RPMI7951 (cell line): ENCODE measurements at regions not wholly inside any gene's neighbourhood (a gene's known extent, or its start where the extent isn't known, plus 50 kb on each side); places are given as distances from the start of the nearest gene placed in this dataset.
"Not testable (repeated sequence)": the region's sequence is repeated elsewhere in the genome, so short reads cannot be mapped to it uniquely, and the experiment has no call there.

Source experiments
- DNase-seq: peaks from one replicate; pipeline ENCODE4 v3.0.0-alpha.2; 2012; ENCODE audit warnings: low read depth

DNA sequence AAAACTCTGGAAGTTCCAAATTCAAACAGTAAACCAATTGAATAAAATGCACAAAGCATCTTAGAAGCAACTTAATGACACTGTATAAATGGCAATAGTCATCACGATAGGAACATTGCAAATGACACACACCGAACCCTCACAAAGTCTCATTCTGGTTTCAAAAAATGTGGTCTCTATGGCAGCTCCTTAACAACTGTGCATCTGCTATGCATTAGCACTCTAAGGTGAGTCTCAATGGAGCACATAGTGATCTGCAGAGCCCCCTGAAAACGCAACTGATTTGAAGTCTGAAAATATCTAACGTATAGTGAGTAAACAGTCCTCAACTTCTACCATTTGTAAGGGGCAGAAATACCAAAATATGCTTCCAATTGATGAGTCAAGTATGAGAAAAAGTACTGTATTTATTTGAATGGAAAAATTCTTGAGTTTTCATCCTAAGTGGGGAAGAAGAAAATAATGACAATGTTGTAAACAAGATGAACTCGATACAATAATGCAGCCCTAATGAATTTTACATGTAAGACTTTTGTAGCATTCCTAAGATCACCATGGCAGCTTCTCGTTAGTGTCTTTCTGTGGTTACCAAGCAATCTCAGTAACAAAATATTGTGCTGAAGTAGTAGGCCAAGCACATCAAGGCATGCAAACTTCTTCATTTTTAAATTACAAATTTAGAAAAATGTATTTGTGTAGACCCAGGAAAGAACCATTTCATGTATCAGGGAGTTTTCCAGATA, 517.5 kb upstream of the FAM174A start:
- no peak for DNase-seq

DNA sequence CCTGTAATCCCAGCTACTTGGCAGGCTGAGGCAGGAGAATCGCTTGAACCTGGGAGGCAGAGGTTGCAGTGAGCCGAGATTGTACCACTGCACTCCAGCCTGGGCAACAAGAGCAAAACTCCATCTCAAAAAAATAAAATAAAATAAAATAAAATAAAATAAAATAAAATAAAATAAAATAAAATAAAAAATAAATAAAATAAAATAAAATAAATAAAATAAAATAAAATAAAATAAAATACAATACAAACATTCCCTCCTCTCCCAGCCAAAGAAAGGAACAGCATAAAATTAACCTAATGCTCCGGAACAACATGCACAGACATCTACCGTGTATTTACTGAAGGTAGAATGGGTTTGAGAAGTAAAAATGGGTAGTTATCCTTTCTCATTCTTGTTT, 521.9 kb upstream of the FAM174A start:
- DNase-seq = not testable (repeated sequence)

DNA sequence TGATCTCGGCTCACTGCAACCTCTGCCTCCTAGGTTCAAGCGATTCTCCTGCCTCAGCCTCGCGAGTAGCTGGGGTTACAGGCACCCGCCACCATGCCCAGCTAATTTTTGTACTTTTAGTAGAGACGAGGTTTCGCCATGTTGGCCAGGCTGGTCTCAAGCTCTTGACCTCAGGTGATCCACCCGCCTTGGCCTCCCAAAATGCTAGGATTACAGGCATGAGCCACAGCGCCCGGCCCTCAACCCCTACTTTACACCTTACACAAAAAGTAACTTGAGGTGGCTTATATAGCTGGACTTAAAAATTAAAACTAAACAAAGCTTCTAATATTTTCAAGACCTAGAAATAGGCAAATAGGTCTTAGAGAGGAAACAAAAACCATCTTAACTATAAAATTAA, 524.0 kb upstream of the FAM174A start:
- not testable (repeated sequence) for DNase-seq

DNA sequence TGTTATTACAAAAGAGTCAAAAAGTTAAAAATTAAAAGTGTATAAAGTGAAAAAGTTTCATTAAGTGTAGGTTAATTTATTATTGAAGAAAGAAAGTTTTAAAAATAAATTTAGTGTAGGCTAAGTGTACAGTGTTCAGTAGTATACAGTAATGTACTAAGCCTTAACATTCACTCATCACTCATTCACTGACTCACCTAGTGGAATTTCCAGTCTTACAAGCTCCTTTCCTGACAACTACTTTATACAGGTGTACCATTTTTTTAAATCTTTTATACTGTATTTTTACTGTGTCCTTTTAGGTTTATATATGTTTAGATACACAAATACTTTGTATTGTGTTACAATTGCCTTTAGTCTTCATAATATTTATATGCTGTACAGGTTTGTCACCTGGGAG, 530.2 kb upstream of the FAM174A start:
- DNase-seq = no peak

GRCh38 chr5:99998319-99998718, 536.9 kb upstream of the FAM174A start:
- DNase-seq = no peak

DNA sequence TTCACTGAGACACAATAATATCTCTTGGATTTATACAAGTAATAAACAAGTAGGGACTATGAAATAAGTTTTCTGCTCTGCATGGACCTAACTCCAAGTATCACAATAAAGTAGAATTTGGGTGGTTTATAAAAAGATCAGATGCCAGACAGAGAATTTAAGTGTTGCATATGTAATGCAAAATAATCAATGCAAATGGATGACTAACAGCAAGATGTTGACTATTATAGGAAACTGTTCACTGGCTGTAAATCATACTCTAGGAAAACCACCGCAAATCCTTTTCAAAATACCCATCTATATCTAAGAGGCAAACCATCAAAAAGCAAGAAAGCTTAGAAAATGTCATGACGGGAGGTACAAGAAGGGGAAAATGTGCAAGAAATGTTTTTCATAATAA, 539.8 kb upstream of the FAM174A start:
- DNase-seq = no peak

GRCh38 chr5:99973779-99974178, 561.4 kb upstream of the FAM174A start:
- no peak for DNase-seq

DNA sequence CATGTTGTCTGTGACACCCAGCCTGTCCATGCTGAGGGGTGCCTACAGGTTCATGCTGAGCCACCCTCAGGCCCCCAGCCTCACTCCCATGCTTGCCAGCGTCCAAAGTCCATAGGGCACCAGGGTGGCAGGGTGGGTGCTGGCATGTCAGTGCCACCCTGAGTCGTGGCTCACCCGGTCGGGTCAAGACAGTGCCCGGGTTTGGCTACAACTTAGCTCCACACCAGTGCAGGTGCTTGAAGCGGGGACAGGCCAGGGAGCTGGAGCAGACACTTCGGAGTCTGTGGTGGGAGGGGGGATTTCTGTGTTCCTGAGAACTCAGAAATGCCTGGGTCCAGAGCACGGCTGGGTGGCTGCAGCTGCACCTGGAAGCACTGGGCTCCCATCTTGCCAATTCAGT, 579.2 kb upstream of the FAM174A start:
- no peak for DNase-seq

GRCh38 chr5:99955006-99955405, 580.2 kb upstream of the FAM174A start:
- no peak for DNase-seq

GRCh38 chr5:99949969-99950524, 585.1 kb upstream of the FAM174A start:
- no peak for DNase-seq

DNA sequence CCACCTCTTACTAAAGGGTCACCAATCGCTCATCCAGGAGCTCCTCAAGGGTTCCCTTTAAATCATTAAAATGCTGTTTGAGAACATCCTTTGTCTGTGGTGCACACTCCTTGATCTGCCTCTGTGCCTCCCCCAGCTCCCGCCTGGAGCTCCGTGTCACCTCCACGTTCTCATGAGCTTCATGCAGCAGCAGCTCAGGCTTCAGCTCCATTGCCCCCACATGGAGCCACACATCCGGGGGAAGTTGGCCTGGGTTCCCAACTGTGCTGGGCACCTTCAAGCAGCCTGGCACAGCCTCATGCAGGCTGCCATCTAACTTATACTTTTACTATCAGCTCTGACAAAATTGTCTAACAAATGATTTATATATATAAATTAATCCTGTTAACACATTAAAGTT, 585.8 kb upstream of the FAM174A start:
- DNase-seq = no peak

DNA sequence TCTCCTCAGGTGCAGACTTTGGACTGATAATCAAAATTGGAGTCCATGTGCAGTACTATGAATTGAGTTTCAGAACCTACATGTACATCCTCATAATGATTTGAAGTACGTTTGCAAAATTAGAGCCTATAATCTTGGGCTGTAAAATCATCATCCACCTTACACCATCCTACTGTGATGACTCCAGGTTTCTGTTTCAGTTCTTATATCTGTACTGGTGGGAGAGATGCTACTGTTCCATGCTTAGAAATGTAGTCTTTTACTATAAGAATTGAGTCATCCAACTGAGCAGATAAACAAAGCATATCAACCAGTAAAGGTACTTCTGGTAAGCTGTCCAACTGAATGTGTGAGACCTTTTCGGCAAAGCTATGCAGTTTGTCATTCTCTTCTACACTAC, 586.3 kb upstream of the FAM174A start:
- no peak for DNase-seq

DNA sequence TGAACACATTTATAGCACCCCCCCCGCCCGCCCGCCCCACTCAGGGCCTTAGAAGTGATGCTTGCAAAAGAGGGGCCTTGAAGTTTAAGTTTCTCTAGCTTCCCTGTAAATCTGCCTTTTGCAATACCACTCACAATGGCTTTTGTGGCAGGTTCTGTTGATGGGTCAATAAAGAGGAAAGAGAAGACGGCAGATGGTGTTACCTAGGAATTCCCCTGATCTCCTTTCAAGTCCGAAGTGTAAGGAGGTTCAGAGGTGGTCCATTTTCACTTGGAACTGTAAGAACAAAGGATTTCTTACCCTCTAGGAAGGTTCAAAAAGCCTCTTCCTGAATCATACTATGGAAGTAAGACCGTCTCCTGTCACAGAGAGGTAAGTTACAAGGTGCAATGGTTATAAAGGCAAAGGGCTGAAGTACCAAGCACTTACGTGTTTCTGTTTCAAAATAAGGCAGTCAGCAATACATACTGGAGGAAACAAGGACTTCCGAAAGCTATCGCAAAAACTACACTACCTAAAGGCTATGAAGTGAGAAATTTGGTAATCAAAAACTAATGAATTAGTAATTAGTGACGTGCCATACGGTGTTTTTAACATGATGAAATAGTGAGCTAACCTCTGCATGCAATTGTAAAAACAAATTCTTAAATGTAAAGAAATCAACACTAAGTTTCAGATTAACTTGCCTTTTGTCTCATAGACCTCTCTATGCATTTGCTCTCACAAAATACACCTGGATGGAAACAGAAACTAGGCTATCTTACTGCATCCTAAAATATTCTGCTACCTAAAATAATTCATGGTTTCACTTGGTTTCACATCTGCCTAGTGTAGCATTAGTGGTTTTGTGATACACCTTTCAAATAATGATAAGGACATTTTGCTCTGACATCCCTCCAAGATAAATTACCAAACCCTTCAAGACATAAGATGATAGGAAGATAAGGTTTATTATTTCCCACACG, 589.4 kb upstream of the FAM174A start:
- no peak for DNase-seq

GRCh38 chr5:99940540-99940939, 594.6 kb upstream of the FAM174A start:
- no peak for DNase-seq

DNA sequence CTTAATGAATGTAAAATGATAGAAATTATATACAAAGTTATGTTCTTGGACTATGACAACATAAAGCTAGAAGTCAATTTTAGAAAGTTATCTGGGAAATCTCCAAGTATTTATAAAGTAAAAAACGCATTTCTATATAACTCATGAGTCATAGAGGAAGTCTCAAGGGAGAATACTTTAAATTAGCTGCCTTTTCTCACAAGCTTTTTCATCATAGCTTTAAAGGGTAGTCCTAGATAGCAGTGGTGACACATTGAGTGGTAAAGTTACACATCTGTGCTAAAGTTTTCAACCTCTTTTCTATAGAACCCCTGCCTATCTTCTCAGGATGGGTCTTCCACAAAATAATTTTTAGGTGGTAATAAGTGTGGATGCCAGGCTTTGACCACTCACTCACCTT, 598.3 kb upstream of the FAM174A start:
- no peak for DNase-seq

GRCh38 chr5:99929806-99930135, 605.4 kb upstream of the FAM174A start:
- DNase-seq = no peak

DNA sequence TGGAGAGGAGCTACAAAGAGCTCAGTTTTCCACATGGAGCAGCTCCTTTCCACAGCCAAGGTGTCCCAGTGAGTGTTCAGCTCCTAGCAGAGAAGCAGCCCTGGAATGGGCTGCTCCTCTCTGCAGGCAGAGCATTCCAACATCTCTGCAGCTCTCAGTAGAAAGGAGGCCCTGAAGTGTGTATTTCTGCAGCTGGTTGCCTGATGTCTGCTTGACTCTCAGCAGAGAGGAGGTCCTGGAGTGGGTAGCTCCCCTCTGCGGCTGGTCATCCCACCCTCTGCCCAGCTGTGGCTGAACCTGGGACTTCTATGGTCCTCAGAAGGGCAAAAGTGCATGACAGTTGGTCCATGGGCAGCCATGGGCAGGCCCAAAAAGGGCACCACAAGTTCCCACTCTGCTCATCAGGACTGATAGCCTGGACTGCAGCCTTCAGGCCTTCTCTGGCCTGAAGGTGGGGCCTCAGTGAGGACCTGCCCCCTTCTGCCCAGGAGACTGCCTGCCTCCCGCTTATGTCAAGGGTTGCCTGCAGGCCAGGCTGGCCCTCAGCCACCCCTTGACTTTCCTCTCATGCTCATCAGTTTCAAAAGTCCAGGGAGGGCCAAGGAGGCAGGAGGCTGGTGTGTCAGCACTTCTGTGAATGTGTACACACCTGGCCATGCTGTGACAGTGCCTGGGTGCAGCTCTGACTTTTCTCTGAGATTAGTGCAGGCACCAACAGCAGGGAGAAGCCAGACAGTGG, 605.9 kb upstream of the FAM174A start:
- DNase-seq = no peak

DNA sequence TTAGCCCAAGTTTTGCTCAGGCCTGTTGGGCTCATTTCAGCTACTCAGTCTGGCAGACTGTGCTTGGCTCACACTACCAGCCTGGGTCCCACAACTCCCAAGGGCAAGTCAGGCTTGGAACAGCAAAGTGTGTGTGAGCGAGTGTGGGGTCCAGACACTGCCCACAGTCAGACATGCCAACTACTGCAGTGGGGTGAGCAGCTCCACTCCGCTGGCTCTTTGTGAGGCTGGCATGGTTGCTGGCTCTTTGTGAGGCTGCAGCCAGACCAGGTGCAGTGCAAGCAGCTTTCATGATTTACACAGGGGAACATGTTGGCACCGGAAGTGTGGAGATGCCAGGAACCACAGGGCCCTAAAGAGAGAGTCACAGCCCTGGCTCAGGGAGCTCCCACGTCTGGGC, 606.7 kb upstream of the FAM174A start:
- no peak for DNase-seq

DNA sequence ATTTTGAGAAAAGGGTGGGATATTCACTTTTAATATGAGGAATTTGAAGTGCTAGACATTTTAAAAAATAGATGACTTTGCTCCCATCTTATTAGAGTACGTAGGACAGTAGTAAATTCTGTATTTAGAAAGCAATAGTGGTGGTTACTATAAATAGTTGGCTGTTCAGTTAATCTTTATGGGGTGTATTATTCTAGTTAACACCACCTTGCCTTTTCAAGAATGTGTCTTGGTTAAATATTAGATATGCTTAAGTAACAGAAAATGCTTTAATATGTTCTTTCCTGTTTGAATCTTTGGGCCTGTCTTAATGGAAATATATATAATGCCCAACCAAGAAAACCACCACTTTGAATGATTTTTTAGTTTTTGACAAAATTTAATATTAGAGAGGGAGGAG, 608.7 kb upstream of the FAM174A start:
- no peak for DNase-seq

DNA sequence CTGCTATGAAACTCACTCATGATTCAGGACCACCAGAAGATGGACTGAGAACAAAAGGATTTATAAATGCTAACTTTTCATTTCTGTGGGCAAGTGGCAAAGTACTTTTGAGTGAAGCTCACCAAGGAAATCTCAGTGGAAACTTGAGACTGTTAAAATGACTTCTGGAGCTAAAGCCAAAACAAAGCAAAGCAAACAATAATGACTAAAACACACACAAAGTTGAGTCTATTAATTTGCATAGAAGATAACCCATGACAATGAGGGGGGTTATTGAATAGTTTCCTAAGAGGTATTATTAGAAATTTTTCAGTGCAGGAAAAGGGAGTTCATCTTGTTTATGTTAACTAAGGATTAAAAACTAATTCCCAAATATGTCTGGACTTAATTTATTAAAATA, 612.8 kb upstream of the FAM174A start:
- DNase-seq = no peak

DNA sequence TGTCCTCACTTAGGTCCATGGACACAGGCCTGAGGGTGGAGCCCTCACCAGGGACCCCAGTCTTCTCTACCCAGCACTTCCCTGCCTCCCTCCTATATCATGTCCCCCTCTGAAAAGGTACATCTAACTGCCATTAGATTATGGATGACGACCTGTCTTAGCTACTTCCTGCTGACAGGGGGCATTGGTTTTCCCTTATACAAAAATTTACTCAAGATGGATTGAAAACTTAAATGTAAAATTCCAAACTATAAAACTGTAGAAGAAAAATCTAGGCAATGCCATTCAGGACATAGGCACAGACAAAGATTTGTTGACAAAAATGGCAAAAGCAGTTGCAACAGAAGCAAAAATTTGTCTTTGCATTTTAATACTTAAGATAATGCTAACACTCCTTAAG, 623.2 kb upstream of the FAM174A start:
- DNase-seq = no peak

GRCh38 chr5:99906776-99907175, 628.4 kb upstream of the FAM174A start:
- DNase-seq = no peak
